Fibroblast of skin of right quadriceps (primary cell): ENCODE measurements at regions not wholly inside any gene's neighbourhood (a gene's known extent, or its start where the extent isn't known, plus 50 kb on each side); places are given as distances from the start of the nearest gene placed in this dataset.

Experiments used
- DNase-seq: peaks from one replicate; pipeline ENCODE4 v3.0.0-alpha.2; 2013

GRCh38 chr6:133187657-133188453, 53.3 kb upstream of the EYA4 start:
- peak; percentile 50 for DNase-seq

- no peak for DNase-seq
Measured at GRCh38 chr6:133190912-133191311, 50.2 kb upstream of the EYA4 start.

- no peak for DNase-seq
Measured at GRCh38 chr6:133191323-133191722, 49.8 kb upstream of the EYA4 start.
